ENCODE measurements at regions not wholly inside any gene's neighbourhood (a gene's known extent, or its start where the extent isn't known, plus 50 kb on each side); places are given as distances from the start of the nearest gene placed in this dataset.

DNA sequence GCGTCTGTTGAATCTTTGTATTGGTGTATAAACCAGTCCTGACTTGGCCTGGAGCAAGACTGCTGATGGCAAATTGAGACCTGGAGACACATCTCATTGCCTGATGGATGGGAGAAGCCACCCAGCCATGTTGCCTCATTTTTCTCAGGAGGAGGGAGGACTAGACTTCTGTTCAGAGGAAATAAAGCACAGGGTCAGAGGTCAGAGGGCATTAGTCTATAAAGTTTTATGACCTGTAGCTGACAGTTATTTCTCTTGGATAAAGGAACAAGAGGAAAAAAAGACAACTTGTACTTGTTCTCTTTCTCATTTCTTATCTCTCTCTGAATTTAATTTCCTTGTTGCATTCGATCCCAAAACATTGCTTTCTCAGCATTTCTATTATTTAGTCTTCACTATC, 775.9 kb downstream of the SQOR start:
- TF ChIP-seq CTCF (conservative IDR thresholded peaks at IDR 0.05; ENCODE audit: low read depth, low read length) (no peak), POLR2A (IDR thresholded peaks at IDR 0.05; ENCODE audit: low read depth, low read length) (no peak), CEBPB (IDR thresholded peaks at IDR 0.05; ENCODE audit: low read depth, low read length) (no peak), RAD21 (IDR thresholded peaks at IDR 0.05; ENCODE audit: low read length) (no peak), MAFK (IDR thresholded peaks at IDR 0.05; ENCODE audit: low read depth, low read length) (no peak), FOS (IDR thresholded peaks at IDR 0.05; ENCODE audit: low read depth, low read length) (no peak), SMC3 (IDR thresholded peaks at IDR 0.05; ENCODE audit: low read depth, low read length) (no peak), RFX5 (IDR thresholded peaks at IDR 0.05; ENCODE audit: low read depth, low read length) (no peak), MXI1 (IDR thresholded peaks at IDR 0.05; ENCODE audit: borderline replicate concordance, low read depth, low read length) (no peak), MAZ (IDR thresholded peaks at IDR 0.05; ENCODE audit: borderline replicate concordance, low read depth, low read length) (no peak), ELK1 (IDR thresholded peaks at IDR 0.05; ENCODE audit: borderline replicate concordance, low read depth, low read length) (no peak), RCOR1 (IDR thresholded peaks at IDR 0.05; ENCODE audit: insufficient replicate concordance, low read length) (no peak)
- TF ChIP-seq, protein P1, sequence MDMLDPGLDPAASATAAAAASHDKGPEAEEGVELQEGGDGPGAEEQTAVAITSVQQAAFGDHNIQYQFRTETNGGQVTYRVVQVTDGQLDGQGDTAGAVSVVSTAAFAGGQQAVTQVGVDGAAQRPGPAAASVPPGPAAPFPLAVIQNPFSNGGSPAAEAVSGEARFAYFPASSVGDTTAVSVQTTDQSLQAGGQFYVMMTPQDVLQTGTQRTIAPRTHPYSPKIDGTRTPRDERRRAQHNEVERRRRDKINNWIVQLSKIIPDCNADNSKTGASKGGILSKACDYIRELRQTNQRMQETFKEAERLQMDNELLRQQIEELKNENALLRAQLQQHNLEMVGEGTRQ (IDR thresholded peaks at IDR 0.05; ENCODE audit: low read depth, low read length): no peak

Measured in IMR-90 (cell line).